ENCODE measurements at regions not wholly inside any gene's neighbourhood (a gene's known extent, or its start where the extent isn't known, plus 50 kb on each side); places are given as distances from the start of the nearest gene placed in this dataset.

DNA sequence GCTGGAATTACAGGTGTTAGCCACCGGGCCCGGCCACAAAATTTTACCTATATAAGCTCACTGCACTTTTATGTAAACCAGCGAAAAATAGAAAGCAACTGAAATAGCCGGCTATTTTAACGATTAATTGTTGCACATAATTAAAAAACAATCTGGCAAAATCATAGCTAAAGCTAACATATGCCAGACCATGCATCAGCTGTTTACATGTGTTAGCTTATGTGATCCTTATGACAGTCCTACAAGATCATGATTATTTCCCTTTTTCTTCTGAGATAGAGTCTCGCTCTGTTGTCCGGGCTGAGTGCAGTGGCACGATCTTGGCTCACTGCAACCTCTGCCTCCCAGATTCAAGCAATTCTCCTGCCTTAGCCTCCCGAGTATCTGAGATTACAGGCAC lies 157.0 kb downstream of the ZFP64 start:
- TF ChIP-seq, protein P1, sequence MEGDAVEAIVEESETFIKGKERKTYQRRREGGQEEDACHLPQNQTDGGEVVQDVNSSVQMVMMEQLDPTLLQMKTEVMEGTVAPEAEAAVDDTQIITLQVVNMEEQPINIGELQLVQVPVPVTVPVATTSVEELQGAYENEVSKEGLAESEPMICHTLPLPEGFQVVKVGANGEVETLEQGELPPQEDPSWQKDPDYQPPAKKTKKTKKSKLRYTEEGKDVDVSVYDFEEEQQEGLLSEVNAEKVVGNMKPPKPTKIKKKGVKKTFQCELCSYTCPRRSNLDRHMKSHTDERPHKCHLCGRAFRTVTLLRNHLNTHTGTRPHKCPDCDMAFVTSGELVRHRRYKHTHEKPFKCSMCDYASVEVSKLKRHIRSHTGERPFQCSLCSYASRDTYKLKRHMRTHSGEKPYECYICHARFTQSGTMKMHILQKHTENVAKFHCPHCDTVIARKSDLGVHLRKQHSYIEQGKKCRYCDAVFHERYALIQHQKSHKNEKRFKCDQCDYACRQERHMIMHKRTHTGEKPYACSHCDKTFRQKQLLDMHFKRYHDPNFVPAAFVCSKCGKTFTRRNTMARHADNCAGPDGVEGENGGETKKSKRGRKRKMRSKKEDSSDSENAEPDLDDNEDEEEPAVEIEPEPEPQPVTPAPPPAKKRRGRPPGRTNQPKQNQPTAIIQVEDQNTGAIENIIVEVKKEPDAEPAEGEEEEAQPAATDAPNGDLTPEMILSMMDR (IDR thresholded peaks at IDR 0.05), result no peak
- TF ChIP-seq POLR2AphosphoS5 (IDR thresholded peaks at IDR 0.05), result no peak
